Upper lobe of left lung (tissue), 6 donors: ENCODE measurements at regions not wholly inside any gene's neighbourhood (a gene's known extent, or its start where the extent isn't known, plus 50 kb on each side); places are given as distances from the start of the nearest gene placed in this dataset.

Source experiments
- ATAC-seq, 2 donors: fragments of 200-7000 bp; cut with Tn5 transposase; one replicate each; pipeline ENCODE4 v1.9.1; 2022; ENCODE audit warnings: mild to moderate bottlenecking in 2 of 2, moderate library complexity in 2 of 2; ENCODE audit not compliant: low FRiP score in 2 of 2
- DNase-seq, 2 donors: peaks; one replicate each; pipeline ENCODE4 v3.0.0-alpha.2; 2019 to 2020
- H3K27ac ChIP-seq, 4 donors: fragments of 200-600 bp; sonication (generic); one replicate each; pipeline ENCODE4 v1.5.1; 2016 to 2019
- H3K27me3 ChIP-seq, 4 donors: fragments of 200-600 bp; sonication (generic); one replicate each; pipeline ENCODE4 v1.5.1; 2017 to 2019
- H3K36me3 ChIP-seq, 4 donors: fragments of 200-600 bp; sonication (generic); one replicate each; pipeline ENCODE4 v1.5.1; 2016 to 2019
- H3K4me1 ChIP-seq, 4 donors: fragments of 200-600 bp; sonication (generic); one replicate each; pipeline ENCODE4 v1.5.1; 2018 to 2019
- H3K4me3 ChIP-seq, 4 donors: fragments of 200-600 bp; sonication (generic); one replicate each; pipeline ENCODE4 v1.5.1; 2017 to 2019; ENCODE audit warnings: mild to moderate bottlenecking in 2 of 4, moderate library complexity in 1 of 4
- H3K9me3 ChIP-seq, 4 donors: fragments of 200-600 bp; sonication (generic); one replicate each; pipeline ENCODE4 v1.5.1; 2018 to 2019
- EP300 ChIP-seq, 4 donors: sonication (generic); formaldehyde crosslinking; IDR thresholded peaks; one replicate each; pipeline ENCODE4 v1.5.1; 2017; ENCODE audit warnings: antibody characterized with exemption in 4 of 4, control low read depth in 2 of 4
- POLR2A ChIP-seq, 4 donors: fragments of 450-650 bp; IDR thresholded peaks; one replicate each; pipeline ENCODE4 v1.5.1; 2016 to 2017; ENCODE audit warnings: antibody characterized with exemption in 4 of 4, mild to moderate bottlenecking in 2 of 4
- POLR2AphosphoS5 ChIP-seq, 2 donors: sonication (generic); formaldehyde crosslinking; IDR thresholded peaks; one replicate each; pipeline ENCODE4 v1.5.1; 2017; ENCODE audit warnings: antibody characterized with exemption in 2 of 2
- WGBS, 2 donors: methylation state at CpG; one replicate each; pipeline ENCODE4 v1.1.5; 2017 to 2018; 5-methylcytosine and 5-hydroxymethylcytosine counted together
- TF ChIP-seq, protein P1 (sequence below), 6 experiments: fragments of 450-650 bp in 4 of 6; fragments of 200-600 bp in 2 of 6; sonication (generic) in 2 of 6; IDR thresholded peaks; one replicate each; pipeline ENCODE4 v1.5.1; 2016 to 2019; ENCODE audit warnings: antibody characterized with exemption in 6 of 6
- donor health status: DM: no; HTN: no; CAD: no; lungs with moderate emphysema.
- donor health status: DM: no; HTN: yes; CAD: no; lungs with severe emphysema.

- no peak overlapping the region for H3K27ac ChIP-seq
- H3K27me3 ChIP-seq, result no peaks in the 10 kb centered on the region
- DNase-seq (no peak), ATAC-seq (no peak)
- no peaks in the 10 kb centered on the region for H3K9me3 ChIP-seq
- H3K4me3 ChIP-seq, result no peak overlapping the region
- 83 to 96% methylated on average over 1 of the region's 1 CpG for WGBS, 2 donors
- no peaks in the 10 kb centered on the region for H3K4me1 ChIP-seq
- no peak for TF ChIP-seq EP300 (IDR thresholded peaks at IDR 0.05)
- TF ChIP-seq, protein P1, sequence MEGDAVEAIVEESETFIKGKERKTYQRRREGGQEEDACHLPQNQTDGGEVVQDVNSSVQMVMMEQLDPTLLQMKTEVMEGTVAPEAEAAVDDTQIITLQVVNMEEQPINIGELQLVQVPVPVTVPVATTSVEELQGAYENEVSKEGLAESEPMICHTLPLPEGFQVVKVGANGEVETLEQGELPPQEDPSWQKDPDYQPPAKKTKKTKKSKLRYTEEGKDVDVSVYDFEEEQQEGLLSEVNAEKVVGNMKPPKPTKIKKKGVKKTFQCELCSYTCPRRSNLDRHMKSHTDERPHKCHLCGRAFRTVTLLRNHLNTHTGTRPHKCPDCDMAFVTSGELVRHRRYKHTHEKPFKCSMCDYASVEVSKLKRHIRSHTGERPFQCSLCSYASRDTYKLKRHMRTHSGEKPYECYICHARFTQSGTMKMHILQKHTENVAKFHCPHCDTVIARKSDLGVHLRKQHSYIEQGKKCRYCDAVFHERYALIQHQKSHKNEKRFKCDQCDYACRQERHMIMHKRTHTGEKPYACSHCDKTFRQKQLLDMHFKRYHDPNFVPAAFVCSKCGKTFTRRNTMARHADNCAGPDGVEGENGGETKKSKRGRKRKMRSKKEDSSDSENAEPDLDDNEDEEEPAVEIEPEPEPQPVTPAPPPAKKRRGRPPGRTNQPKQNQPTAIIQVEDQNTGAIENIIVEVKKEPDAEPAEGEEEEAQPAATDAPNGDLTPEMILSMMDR (IDR thresholded peaks at IDR 0.05), result no peak
- no peak for TF ChIP-seq POLR2AphosphoS5 (IDR thresholded peaks at IDR 0.05)
- no peak for TF ChIP-seq POLR2A (IDR thresholded peaks at IDR 0.05)
- H3K36me3 ChIP-seq, result no peaks in the 10 kb centered on the region
Observed at GRCh38 chr2:123636232-123636631, 388.9 kb upstream of the CNTNAP5 start.

DNA sequence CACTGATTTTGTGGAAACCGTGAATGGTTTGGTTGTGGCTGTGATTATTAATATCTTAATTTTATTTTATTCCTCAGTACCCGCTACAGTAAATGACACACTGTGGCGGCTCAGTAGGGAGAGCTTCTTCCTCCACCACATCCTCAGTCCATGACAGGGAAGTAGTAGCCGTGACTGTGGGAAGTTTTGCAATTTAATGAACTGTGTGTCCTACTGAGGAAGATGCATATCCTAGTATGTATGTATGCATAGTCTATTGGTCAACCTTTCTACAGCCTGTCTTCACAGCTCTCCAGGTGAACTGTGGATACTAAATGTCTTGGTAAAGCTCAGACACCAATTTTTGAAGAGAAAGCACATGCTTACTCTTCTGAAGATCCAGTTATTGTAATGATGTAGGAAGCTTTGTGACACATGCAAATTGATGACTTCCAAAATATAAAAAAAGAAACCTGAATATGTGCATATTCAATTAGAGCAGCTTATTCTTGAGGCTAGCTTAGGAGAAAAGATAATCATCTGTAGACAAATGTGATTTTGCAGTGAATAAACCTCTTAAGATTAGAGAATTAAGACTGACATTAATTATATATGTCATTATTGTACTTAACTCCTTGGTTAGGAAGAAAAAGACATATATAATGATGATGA is 384.3 kb upstream of the CNTNAP5 start:
- DNase-seq, result no peak
- ATAC-seq, result no peak
- TF ChIP-seq POLR2A (IDR thresholded peaks at IDR 0.05) (no peak), POLR2AphosphoS5 (IDR thresholded peaks at IDR 0.05) (no peak), EP300 (IDR thresholded peaks at IDR 0.05) (no peak)
- TF ChIP-seq, protein P1 (IDR thresholded peaks at IDR 0.05), result no peak
- WGBS, 2 donors, result 76 to 84% methylated on average over 4 of the region's 4 CpGs
- Histone ChIP-seq H3K36me3 (no peaks in the 10 kb centered on the region), H3K4me3 (no peak overlapping the region), H3K9me3 (no peaks in the 10 kb centered on the region), H3K27ac (no peak overlapping the region), H3K27me3 (no peaks in the 10 kb centered on the region), H3K4me1 (no peaks in the 10 kb centered on the region)

DNA sequence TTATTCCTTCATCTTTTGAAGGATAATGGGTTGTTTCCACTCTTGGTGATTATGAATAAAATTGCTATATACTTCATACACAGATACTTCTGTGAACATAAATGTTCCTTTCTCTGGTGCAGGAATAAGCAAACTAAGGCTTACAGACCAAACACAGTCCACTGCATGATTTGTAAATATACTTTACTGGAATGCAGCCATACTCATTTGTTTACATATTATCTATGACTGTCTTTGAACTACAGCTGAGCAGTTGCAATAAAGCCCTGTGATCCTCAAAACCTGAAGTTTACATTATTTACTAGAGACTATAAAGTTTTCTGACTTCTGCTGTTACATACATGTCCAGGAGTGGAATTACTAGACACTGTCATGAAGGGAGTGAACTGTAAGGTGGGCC is 381.0 kb upstream of the CNTNAP5 start:
- ATAC-seq, result no peak
- Histone ChIP-seq H3K36me3 (no peaks in the 10 kb centered on the region), H3K4me3 (no peak overlapping the region), H3K27me3 (no peaks in the 10 kb centered on the region), H3K27ac (no peak overlapping the region), H3K9me3 (no peaks in the 10 kb centered on the region), H3K4me1 (no peaks in the 10 kb centered on the region)
- TF ChIP-seq POLR2AphosphoS5 (IDR thresholded peaks at IDR 0.05) (no peak), EP300 (IDR thresholded peaks at IDR 0.05) (no peak), POLR2A (IDR thresholded peaks at IDR 0.05) (no peak)
- TF ChIP-seq, protein P1 (IDR thresholded peaks at IDR 0.05), result no peak
- no peak for DNase-seq

DNA sequence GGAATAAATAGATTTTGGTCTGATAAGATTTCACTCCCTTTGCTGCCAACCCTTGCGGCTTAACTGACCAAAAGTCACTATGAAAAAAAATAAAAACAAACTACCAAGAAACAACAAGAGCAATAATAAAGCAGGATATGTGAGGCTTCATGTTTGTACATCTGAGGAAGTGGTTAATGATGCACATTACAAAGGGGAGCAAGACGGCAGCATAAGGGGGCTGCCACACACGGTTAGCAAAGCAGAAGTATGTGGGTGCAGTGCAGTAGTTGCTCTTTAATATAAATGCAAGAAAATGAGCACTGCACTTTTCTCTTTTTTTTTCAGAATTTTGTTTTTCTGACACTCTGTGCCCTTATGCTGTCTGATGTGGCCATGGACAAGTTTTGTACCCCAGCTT is 377.1 kb upstream of the CNTNAP5 start:
- no peaks in the 10 kb centered on the region for H3K36me3 ChIP-seq
- no peaks in the 10 kb centered on the region for H3K27me3 ChIP-seq
- TF ChIP-seq EP300 (IDR thresholded peaks at IDR 0.05) (no peak), POLR2A (IDR thresholded peaks at IDR 0.05) (no peak), POLR2AphosphoS5 (IDR thresholded peaks at IDR 0.05) (no peak)
- TF ChIP-seq, protein P1 (IDR thresholded peaks at IDR 0.05), result no peak
- WGBS, 2 donors, result 37 to 47% methylated on average over 3 of the region's 3 CpGs
- DNase-seq (no peak), ATAC-seq (no peak)
- no peak overlapping the region for H3K27ac ChIP-seq
- H3K4me3 ChIP-seq, result no peak overlapping the region
- no peaks in the 10 kb centered on the region for H3K9me3 ChIP-seq
- no peaks in the 10 kb centered on the region for H3K4me1 ChIP-seq

DNA sequence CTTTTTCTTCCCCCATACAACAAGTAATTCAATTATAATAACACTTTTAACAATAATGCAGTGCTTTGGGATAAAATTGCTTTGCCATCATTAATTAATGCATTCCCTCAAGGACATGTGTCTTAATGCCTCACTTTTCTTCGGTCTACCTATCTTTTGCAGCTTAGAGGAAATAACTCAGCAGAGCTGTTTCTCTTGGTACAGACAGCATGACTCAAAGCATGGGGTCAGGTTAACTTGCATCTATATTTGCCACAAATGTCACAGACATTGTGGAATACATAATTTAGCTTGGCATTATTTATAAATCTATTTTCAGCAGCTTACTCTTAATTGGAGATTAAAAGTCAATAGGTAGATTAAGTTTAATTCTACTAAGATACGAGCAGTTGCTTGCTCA is 376.1 kb upstream of the CNTNAP5 start:
- no peak for ATAC-seq
- no peak for TF ChIP-seq POLR2AphosphoS5 (IDR thresholded peaks at IDR 0.05)
- no peak for TF ChIP-seq EP300 (IDR thresholded peaks at IDR 0.05)
- TF ChIP-seq, protein P1 (IDR thresholded peaks at IDR 0.05), result no peak
- no peak for TF ChIP-seq POLR2A (IDR thresholded peaks at IDR 0.05)
- Histone ChIP-seq H3K4me1 (no peaks in the 10 kb centered on the region), H3K27ac (no peak overlapping the region), H3K36me3 (no peaks in the 10 kb centered on the region), H3K9me3 (no peaks in the 10 kb centered on the region), H3K4me3 (no peak overlapping the region), H3K27me3 (no peaks in the 10 kb centered on the region)
- 61 to 72% methylated on average over 2 of the region's 2 CpGs for WGBS, 2 donors
- DNase-seq, result no peak
